ENCODE measurements at regions not wholly inside any gene's neighbourhood (a gene's known extent, or its start where the extent isn't known, plus 50 kb on each side); places are given as distances from the start of the nearest gene placed in this dataset.

- no peak for TF ChIP-seq CTCF (IDR thresholded peaks at IDR 0.05; ENCODE audit: low read length)
- no peak for TF ChIP-seq EZH2phosphoT487 (IDR thresholded peaks at IDR 0.05; ENCODE audit: low read length)
- no peak for TF ChIP-seq EZH2 (optimal IDR thresholded peaks at IDR 0.05; ENCODE audit: low read depth, low read length)
Observed at GRCh38 chr2:212609479-212609878, 70.9 kb upstream of the ERBB4 start.

All from MM.1S (cell line).